ENCODE measurements at regions not wholly inside any gene's neighbourhood (a gene's known extent, or its start where the extent isn't known, plus 50 kb on each side); places are given as distances from the start of the nearest gene placed in this dataset.

- peak; percentile 61 for DNase-seq
Measured at GRCh38 chr11:111444040-111444439, 65.0 kb upstream of the POU2AF1 start.

GRCh38 chr11:111443640-111444039 lies 64.6 kb upstream of the POU2AF1 start:
- DNase-seq = peak; percentile 78

GRCh38 chr11:111443032-111443431 lies 64.0 kb upstream of the POU2AF1 start:
- DNase-seq = no peak

- DNase-seq = peak; percentile 72
Measured at GRCh38 chr11:111441443-111441842, 62.4 kb upstream of the POU2AF1 start.

GRCh38 chr11:111440416-111441205 lies 61.5 kb upstream of the POU2AF1 start:
- peak; percentile 89 for DNase-seq

GRCh38 chr11:111439901-111440300 lies 60.8 kb upstream of the POU2AF1 start:
- DNase-seq = peak; percentile 52

GRCh38 chr11:111438846-111439520 lies 59.9 kb upstream of the POU2AF1 start:
- peak; percentile 96 for DNase-seq

GRCh38 chr11:111438168-111438567 lies 59.1 kb upstream of the POU2AF1 start:
- no peak for DNase-seq

- peak; percentile 91 for DNase-seq
Measured at GRCh38 chr11:111435046-111435698, 56.1 kb upstream of the POU2AF1 start.

- peak; percentile 84 for DNase-seq
Measured at GRCh38 chr11:111429066-111429506, 50.0 kb upstream of the POU2AF1 start.

Measured in DMS53 (cell line).